B cell (primary cell): ENCODE measurements at regions not wholly inside any gene's neighbourhood (a gene's known extent, or its start where the extent isn't known, plus 50 kb on each side); places are given as distances from the start of the nearest gene placed in this dataset.

Experiments
- CTCF ChIP-seq: fragments of 200-600 bp; IDR thresholded peaks from one replicate; pipeline ENCODE4 v1.8.0; 2022; ENCODE audit warnings: antibody characterized with exemption, mild to moderate bottlenecking
- EZH2 ChIP-seq: IDR thresholded peaks from 2 replicates; pipeline ENCODE4 v1.6.1; 2012; ENCODE audit warnings: borderline replicate concordance, low read depth, mild to moderate bottlenecking, moderate library complexity, low read length; ENCODE audit not compliant: insufficient read depth, poor library complexity, severe bottlenecking

DNA sequence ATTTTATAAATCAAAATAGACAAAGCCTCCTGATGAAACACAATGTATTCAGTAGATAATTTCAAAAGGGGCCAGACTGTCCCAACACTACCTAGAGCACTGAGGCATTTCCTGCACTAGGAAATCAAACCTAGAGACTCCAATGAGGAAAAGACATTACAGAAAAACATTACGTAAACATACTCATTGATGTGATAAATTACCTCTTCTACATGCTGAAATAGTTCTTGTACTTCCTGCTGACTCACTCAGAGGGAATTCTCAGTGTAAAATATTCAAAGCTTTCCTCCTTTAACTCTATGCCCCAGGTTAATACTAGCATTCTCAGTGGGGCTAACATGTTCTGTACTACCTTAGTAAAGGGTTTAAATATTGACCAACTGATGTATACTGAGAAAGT lies 178.0 kb downstream of the ESM1 start:
- TF ChIP-seq CTCF (no peak), EZH2 (no peak)
